ENCODE measurements at regions not wholly inside any gene's neighbourhood (a gene's known extent, or its start where the extent isn't known, plus 50 kb on each side); places are given as distances from the start of the nearest gene placed in this dataset.

GRCh38 chr3:107870943-107871638 is 219.7 kb downstream of the CD47 start:
- H3K36me3 ChIP-seq = no peaks in the 10 kb centered on the region
- no peak overlapping the region for H3K4me3 ChIP-seq
- H3K4me1 ChIP-seq = no peaks in the 10 kb centered on the region
- whole genome bisulfite sequencing, 4 donors = 78 to 83% (median 79%) methylated on average over 2 of the region's 2 CpGs
- no peaks in the 10 kb centered on the region for H3K27me3 ChIP-seq
- TF ChIP-seq, protein P1, sequence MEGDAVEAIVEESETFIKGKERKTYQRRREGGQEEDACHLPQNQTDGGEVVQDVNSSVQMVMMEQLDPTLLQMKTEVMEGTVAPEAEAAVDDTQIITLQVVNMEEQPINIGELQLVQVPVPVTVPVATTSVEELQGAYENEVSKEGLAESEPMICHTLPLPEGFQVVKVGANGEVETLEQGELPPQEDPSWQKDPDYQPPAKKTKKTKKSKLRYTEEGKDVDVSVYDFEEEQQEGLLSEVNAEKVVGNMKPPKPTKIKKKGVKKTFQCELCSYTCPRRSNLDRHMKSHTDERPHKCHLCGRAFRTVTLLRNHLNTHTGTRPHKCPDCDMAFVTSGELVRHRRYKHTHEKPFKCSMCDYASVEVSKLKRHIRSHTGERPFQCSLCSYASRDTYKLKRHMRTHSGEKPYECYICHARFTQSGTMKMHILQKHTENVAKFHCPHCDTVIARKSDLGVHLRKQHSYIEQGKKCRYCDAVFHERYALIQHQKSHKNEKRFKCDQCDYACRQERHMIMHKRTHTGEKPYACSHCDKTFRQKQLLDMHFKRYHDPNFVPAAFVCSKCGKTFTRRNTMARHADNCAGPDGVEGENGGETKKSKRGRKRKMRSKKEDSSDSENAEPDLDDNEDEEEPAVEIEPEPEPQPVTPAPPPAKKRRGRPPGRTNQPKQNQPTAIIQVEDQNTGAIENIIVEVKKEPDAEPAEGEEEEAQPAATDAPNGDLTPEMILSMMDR (IDR thresholded peaks at IDR 0.05) = no peak
- TF ChIP-seq POLR2A (IDR thresholded peaks at IDR 0.05) = no peak
- intact Hi-C loops (cut with DNase I) = no loop called here
- ATAC-seq = no peak
- H3K27ac ChIP-seq = no peak overlapping the region
- DNase-seq = no peak
- H3K9me3 ChIP-seq = no peaks in the 10 kb centered on the region

GRCh38 chr3:107870096-107870495 is 220.7 kb downstream of the CD47 start:
- DNase-seq = no peak
- no peaks in the 10 kb centered on the region for H3K36me3 ChIP-seq
- H3K27me3 ChIP-seq = no peaks in the 10 kb centered on the region
- H3K4me3 ChIP-seq = no peak overlapping the region
- WGBS, 4 donors = 86 to 100% (median 90%) methylated on average over 1 of the region's 1 CpG
- ATAC-seq = no peak
- no peak for TF ChIP-seq POLR2A (IDR thresholded peaks at IDR 0.05)
- TF ChIP-seq, protein P1 (IDR thresholded peaks at IDR 0.05) = no peak
- no peaks in the 10 kb centered on the region for H3K4me1 ChIP-seq
- no peak overlapping the region for H3K27ac ChIP-seq
- intact Hi-C loops (cut with DNase I) = no loop called here
- H3K9me3 ChIP-seq = no peaks in the 10 kb centered on the region

GRCh38 chr3:107868449-107868848 is 222.4 kb downstream of the CD47 start:
- no peak overlapping the region for H3K4me3 ChIP-seq
- H3K36me3 ChIP-seq = no peaks in the 10 kb centered on the region
- H3K9me3 ChIP-seq = no peaks in the 10 kb centered on the region
- no peaks in the 10 kb centered on the region for H3K27me3 ChIP-seq
- ATAC-seq (no peak), DNase-seq (no peak)
- TF ChIP-seq, protein P1 (IDR thresholded peaks at IDR 0.05) = no peak
- TF ChIP-seq POLR2A (IDR thresholded peaks at IDR 0.05) = no peak
- intact Hi-C loops (cut with DNase I) = no loop called here
- H3K4me1 ChIP-seq = no peaks in the 10 kb centered on the region
- no peak overlapping the region for H3K27ac ChIP-seq

DNA sequence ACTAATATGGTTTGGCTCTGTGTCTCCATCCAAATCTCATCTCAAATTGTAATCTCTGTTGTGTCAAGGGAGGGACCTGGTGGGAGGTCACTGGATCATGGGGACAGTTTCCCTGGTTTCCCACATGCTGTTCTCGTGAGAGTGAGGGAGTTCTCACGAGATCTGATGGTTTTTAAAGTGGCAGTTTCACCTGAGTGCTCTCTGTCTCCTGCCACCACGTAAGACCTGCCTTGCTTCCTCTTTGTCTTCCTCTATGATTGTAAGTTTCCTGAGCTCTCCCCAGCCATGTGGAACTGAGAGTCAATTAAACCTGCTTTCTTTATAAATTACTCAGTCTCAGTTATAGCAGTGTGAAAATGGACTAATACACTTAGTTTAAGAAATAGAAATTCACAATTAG is 228.9 kb downstream of the CD47 start:
- Histone ChIP-seq H3K27ac (no peak overlapping the region), H3K27me3 (no peaks in the 10 kb centered on the region), H3K9me3 (no peaks in the 10 kb centered on the region), H3K36me3 (no peaks in the 10 kb centered on the region), H3K4me1 (no peaks in the 10 kb centered on the region), H3K4me3 (no peak overlapping the region)
- DNase-seq (no peak), ATAC-seq (no peak)
- WGBS, 4 donors = 22 to 25% (median 24%) methylated on average over 3 of the region's 3 CpGs
- TF ChIP-seq POLR2A (IDR thresholded peaks at IDR 0.05) = no peak
- TF ChIP-seq, protein P1 (IDR thresholded peaks at IDR 0.05) = no peak
- intact Hi-C loops (cut with DNase I) = no loop called here
